Bone marrow (tissue), 2 donors: ENCODE measurements at regions not wholly inside any gene's neighbourhood (a gene's known extent, or its start where the extent isn't known, plus 50 kb on each side); places are given as distances from the start of the nearest gene placed in this dataset.
A peak's percentile ranks its signal among the peaks of the same experiment; 100 is the strongest.

ENCODE experiments used
- DNase-seq, 2 donors: peaks; one replicate each; lab custom pipeline; 2025; lab: John Stamatoyannopoulos, UW

DNA sequence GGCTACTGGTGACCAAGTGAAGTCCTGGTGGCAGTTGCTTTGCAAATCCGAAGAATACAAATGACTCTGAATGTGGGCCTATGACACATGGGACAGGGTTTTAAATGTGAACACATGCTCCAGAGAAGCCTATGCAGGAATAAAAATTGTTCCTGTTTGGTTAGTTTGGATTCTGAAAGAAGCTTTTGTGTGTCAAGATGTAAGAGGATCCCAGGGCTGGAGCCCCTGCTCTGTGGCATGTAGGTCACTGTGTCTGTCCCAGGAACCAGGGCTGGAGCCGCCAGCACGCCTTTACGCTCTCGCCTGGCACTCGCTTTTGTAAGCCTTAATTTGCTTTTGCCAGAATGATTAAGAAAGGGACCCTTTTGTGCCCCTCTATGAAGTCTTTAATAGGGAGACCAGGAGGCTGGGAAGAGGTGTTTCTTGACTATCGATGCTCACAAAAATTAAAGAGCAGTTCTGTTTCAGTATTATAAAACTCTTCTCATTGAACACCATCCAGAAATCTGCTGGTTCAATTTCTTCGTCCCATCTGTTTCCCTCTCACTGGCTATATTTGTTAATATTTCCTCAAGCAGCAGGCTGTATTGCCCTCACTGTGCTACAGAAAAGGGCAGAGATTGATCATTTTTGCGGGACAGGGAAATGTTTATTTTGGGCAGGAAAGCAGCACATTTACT, 532.7 kb upstream of the POU3F3 start:
- DNase-seq, result no peak

- DNase-seq, result no peak
These were observed 532.0 kb upstream of the POU3F3 start for GRCh38 chr2:104321796-104322349.

- DNase-seq, result no peak
These were observed 521.2 kb upstream of the POU3F3 start for GRCh38 chr2:104332731-104333130.

DNA sequence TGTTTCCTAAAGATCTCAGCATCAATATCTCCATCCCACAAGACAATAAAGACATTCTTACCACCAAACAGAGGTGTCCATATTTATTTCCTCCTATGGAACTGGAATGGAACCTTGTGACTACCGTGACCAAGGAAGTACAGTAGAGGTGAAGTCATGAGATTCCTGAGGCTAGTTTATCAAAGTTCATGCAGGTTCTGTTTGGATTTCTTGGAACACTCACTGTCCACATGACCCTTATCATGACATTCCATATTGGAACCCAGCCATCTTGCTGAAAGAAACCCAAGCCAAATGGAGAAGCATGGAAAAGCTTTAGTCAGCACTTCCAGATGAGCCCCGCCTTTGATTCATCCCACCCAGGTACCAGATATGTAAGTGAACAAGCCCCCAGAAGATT, 516.0 kb upstream of the POU3F3 start:
- DNase-seq, result no peak

DNA sequence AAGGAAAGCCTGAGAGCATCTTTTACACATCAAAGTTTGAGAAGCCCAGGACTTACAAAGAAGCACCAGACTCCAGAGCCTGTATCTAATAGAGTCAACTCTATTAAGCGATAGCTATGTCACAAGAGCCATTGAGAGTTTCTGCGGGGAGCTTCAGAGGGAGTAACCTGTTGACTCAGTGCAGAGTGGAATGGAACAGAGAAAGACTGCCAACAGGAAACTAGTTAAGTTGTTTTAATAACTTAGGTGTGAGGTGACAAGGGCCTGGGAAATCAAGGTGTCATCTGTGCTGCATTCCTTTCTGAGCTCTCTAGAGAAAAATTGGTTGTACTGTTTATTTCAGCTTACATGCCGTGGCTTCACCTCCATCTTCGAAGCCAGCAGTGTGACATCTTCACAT, 513.8 kb upstream of the POU3F3 start:
- no peak for DNase-seq

DNA sequence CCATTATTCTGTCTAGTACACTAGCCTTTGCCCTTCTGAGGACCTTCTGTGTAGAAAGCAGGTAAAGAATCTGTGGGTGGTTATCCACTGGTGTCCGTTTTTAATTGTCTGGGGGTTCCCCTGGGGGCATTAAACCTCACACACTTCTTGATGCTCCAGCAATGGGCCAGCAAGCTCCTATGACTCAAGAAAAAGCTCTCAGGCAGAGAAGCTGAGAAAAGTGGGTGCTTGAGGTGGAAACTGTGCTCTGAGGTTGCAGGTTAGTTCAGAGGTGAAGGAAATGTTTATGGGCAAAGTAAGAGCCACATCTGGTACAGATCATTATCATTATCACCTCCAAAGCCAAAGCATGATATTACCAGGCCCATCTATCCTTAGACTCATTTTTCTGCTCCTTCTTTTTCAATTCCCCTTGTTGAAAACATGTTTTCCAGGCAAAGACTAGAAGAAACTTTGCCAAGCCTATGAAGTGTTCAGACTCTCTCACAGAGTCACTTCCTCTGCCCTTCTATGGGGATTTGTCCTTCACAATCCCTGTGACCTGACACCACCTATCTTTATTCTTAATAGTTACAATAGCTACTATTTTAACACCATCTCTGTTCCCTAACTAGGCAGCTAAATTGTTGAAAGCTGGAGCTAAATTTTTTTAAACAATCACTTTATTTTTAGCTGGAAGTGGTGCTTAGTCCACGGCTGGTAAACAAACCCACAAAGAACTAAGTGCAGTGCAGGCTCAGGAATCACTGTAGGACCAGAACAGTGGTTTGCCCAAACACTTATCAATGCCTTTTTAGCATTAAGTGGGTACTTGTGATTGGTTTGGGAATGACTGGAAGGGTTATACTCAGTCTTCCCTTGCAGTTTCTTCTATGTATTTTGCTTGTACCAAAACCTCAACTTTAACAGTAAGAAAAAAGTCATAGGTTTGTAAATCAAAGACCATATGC, 512.8 kb upstream of the POU3F3 start:
- no peak for DNase-seq

DNA sequence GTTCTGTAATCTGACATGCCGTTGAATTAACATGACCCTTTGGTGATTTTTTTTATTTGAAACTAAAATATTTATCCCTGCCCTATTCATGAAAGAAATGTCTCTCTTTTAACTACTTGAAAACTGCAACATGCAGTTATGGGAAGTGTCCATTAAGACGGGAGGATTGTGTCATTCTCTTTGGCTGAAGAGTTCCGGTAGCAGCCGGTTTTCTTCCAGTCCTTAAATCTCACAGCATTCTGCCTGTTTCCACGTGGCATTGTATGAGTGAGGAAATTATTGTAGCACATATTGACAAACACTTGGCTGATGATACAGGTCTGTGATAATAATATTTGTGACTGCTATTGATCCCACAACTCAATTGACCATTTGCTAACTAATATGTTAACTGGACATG, 509.6 kb upstream of the POU3F3 start:
- DNase-seq, result no peak

DNA sequence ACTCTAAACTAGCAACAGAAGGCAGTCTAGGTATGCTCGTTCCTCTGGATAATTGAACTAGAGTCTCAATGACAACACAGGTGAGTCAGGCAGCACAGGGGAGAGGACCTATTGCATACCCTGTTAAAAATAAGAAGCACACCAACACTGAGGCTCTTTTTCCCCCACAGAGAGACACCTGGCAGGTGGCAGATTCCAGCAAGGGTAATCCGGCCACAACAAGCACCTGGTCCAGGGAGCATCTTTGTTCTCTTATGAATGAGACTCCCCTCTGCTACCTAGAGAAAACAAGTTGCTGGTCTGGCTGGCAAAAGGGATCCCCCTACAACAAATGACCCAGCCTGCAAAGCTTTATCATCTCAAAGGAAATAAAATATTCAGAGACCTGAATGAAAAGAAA, 508.9 kb upstream of the POU3F3 start:
- DNase-seq, result no peak

DNA sequence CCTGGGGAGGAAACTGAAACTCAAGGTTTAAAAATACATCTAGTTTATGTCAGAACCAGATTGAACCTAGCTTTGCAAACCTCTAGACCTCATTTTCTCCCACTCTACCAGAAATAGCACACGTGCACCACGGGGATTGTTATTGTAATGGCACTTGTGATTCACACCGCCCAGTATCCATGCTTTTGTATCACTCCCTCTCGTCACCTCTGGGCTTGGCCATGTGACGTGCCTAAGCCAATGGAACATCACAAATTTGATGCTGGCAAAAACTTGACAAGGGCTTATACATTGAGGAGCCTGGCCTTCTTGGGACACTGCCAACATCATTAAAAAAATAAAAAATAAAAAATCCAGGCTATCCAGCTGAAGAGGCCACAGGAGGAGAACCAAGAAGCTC, 495.8 kb upstream of the POU3F3 start:
- no peak for DNase-seq

GRCh38 chr2:104361414-104361813, 492.5 kb upstream of the POU3F3 start:
- no peak for DNase-seq

DNA sequence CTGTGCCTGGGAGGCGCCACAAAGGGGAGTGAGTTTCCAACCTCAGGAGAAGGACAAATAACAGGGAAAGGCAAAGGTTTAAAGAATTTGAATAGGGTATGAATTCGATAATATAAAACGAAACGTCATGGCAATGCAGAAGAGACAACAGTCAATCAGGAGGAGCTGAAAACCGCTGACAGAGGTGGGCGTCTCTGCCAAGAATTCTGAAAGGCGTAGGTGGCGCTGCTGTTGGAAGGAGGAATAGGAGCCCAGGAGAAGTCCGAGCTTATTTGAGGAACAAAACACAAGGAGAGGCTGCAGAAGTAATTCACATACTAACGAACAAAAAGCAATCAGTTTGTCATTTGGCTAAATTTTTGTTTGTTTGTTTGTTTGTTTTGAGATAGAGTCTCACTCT, 485.8 kb upstream of the POU3F3 start:
- no peak for DNase-seq

GRCh38 chr2:104371087-104371781, 482.7 kb upstream of the POU3F3 start:
- no peak for DNase-seq

DNA sequence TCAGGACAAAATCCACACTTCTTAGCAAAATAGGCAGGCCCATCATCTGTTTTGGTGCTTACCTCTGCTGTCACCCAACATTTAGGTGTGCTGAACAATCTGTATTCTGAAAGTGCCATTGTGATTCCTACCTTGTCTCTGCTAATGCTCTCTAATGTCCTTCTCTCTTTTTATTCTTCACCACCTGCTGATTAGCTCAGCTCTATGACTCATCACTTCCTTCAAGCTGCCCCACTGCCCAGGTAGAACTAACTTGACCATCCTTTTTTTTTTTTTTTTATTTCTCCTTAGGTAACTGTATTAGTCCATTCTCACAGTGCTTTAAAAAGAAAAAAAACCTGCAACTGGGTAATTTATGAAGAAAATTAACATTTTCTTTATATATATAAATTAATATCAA, 478.7 kb upstream of the POU3F3 start:
- no peak for DNase-seq

- peak in 1 of 2 donors; percentile 57 for DNase-seq
These were observed 475.0 kb upstream of the POU3F3 start for GRCh38 chr2:104378853-104379374.

DNA sequence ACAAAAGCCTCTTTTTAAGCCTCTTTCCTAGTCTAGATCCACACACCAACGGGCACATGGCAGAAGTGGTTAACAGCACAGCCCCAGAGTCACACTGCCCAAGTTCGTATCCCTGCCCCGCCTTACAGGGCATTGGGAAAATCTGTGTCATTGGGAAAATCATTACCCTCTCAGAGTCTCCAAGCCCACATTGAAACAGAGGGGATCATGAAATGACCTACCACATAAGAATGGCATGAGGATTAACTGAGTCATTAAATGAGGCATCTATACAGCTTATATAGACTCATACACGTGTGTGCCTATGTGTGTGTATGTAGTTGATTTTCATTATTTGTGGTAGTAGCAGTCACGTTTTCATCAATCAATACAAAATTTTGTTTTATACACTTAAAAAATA, 469.0 kb upstream of the POU3F3 start:
- no peak for DNase-seq

DNA sequence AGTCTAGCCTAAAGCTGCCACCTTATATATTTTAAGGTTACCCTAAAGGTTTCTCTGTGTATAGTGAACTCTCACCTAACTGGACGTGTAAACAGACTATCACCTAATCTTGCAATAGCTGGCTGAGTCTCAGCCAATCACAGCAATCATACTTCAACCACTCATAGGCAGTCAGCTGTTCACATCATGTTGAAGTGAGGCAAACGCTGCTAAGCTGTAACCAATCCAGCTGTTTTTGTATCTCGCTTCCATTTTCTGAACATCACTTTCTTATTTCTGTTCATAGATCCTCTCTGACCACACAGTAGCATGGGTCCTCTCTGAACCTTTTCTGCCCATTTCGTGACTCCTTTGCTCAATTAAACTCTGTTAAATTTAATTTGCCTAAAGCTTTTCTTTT, 468.2 kb upstream of the POU3F3 start:
- DNase-seq, result no peak

DNA sequence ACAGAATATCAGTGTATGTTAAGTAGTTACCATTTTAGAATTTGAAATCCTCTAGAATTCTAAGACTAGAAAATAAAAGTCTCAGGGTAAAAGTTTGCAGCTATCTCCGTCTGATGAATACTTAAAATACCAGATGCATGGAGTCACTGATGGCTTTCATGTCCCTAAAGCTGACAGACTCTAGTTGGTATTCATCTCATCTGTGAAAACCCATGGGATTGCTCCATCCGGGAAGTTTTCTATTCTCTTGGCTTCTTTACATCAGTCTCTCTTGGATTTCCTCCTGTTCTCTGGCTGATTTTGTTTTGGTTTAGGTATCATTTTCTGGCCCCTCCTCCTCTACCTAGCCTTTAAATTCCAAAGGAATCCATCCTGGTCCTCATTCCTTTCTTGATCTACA, 465.6 kb upstream of the POU3F3 start:
- no peak for DNase-seq

- DNase-seq, result no peak
These were observed 451.1 kb upstream of the POU3F3 start for GRCh38 chr2:104402825-104403224.

GRCh38 chr2:104404526-104404925, 449.4 kb upstream of the POU3F3 start:
- no peak for DNase-seq

- no peak for DNase-seq
These were observed 448.3 kb upstream of the POU3F3 start for GRCh38 chr2:104405623-104406022.

GRCh38 chr2:104406261-104406726, 447.6 kb upstream of the POU3F3 start:
- no peak for DNase-seq

GRCh38 chr2:104407641-104408040, 446.3 kb upstream of the POU3F3 start:
- no peak for DNase-seq
